Stimulated activated CD8-positive, alpha-beta memory T cell treated with anti-CD3 and anti-CD28 coated beads, Interleukin-2, amount 100 ng/mL, for 48 hours (primary cell): ENCODE measurements at regions not wholly inside any gene's neighbourhood (a gene's known extent, or its start where the extent isn't known, plus 50 kb on each side); places are given as distances from the start of the nearest gene placed in this dataset.
"Not testable (repeated sequence)": the region's sequence is repeated elsewhere in the genome, so short reads cannot be mapped to it uniquely, and the experiment has no call there.

ENCODE experiments used
- DNase-seq, 2 donors: peaks; one replicate each; pipeline ENCODE4 v3.0.0-alpha.2; 2020; ENCODE audit warnings: low read depth in 2 of 2

DNA sequence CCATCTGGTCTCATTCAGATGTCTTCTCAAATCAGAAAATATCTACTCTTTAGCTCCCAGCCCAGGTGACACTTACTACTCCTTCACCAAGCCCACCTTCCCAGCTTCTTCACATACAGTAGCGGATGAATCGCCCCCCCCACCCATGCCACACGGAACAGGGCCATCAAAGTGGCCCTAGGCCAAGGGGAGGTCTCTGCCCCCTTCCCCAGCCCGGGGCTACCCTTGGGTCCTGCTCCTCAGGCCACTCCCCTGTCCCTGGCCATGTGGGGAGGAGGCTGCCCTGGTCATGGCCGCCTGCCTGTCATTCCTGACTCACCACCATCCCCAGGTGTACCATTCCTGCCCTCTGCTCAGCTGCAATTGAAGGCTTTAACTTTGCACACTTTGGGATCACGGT is 142.8 kb downstream of the NECTIN1 start:
- DNase-seq: no peak

DNA sequence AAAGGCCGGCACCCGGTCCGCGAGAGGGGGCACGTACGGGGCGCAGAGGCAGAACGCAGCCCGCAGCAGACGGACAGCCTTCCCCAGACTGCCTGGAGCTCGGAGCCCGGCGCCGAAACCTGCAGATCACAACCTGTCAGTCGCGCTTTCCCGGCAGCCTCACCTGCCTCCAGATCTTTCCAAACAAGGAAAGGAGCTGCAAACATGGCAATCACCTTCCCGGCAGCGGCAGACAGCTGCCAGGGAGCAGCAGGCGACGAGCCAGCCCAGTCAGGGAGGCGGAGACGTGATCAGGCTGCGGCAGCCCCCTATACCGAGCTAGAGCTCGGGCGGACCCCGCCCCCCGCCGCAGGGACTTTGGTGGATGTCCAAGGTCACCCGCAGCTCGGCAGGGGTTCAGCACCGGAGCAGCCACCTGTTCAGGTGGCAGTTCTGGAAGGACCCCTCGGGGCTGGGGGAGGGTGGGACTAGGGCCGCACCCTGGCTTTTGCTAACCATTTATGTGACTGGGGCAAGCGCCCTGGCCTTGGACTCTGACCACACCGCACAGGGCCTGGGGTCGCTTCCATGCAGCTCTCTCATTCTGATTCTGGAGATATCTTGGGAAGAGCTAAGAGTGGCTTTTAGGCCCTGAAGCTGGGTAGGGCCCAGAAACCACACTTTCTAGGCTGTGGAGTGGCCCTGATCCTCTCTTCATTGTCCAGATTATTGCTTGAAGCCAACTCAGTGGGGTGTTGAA is 143.8 kb downstream of the NECTIN1 start:
- DNase-seq: no peak

- no peak for DNase-seq
These were observed 144.6 kb downstream of the NECTIN1 start for GRCh38 chr11:119584193-119585042.

DNA sequence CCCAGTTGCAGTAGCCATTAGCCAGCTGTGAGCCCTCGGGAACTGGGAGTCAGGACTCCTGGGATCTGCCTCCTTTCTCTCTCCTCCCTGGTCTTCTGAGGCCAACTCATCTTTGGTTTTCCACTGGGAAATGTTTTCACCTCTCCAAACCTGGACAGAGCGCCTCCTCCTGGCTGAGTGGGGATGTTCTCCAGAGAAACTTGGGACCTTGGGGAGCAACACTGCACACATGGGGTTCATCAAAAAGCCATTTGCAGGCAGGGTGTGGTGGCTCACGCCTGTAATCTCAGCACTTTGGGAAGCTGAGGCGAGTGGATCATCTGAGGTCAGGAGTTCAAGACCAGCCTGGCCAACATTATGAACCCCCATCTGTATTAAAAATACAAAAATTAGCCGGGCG is 145.4 kb downstream of the NECTIN1 start:
- DNase-seq: no peak

GRCh38 chr11:119581396-119581795 is 147.6 kb downstream of the NECTIN1 start:
- DNase-seq: not testable (repeated sequence)

- no peak for DNase-seq
These were observed 148.2 kb downstream of the NECTIN1 start for GRCh38 chr11:119580751-119581150.

DNA sequence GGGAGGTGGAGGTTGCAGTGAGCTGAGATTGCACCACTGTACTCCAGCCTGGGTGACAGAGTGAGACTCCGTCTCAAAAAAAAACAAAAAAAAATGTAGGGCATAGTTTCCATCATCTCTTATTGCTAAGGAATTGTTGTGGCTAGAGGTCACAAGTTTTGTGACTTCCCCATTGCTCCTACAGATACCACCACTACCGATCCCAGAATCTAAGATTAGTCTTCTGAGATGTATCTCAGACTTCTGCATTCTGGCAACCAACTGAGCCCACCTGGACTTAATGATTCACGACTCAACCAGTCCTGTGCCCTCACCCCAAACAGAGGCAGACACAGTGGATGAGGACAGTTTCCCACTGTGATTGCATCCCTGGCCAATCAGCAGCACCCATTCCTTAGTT is 148.9 kb downstream of the NECTIN1 start:
- DNase-seq: no peak

DNA sequence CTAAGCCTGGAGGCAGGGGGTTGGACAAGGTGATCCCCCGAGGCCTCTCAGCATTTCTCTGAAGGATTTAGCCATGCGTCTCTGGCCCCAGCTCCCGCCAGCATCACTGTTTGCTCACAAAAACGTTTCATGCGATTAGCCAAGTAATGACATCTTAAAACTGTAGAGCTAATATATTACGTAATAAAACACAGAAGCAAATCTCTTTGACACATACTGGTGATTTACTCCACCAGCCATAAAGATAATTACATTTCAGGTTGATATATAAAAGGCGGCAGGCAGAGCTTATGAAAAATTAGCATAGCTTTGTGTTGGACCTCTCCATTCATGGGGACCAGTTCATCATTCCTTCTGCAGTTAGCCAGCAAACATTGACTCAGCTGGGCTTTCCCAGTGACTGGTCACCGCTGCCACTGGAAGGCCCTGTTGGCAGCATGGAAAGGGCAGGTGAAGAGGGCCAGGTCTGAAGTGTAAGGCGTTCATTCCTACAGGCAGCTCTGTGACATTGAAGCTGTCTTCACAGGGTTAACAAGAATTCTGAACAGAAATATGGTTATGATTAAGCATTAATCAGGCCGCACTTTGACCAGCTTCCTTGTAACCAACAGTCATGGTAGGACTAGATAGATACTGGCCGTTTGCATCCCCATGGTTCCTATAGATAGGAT is 150.3 kb downstream of the NECTIN1 start:
- DNase-seq: no peak

GRCh38 chr11:119573858-119574257 is 150.9 kb upstream of the THY1 start:
- DNase-seq: no peak

DNA sequence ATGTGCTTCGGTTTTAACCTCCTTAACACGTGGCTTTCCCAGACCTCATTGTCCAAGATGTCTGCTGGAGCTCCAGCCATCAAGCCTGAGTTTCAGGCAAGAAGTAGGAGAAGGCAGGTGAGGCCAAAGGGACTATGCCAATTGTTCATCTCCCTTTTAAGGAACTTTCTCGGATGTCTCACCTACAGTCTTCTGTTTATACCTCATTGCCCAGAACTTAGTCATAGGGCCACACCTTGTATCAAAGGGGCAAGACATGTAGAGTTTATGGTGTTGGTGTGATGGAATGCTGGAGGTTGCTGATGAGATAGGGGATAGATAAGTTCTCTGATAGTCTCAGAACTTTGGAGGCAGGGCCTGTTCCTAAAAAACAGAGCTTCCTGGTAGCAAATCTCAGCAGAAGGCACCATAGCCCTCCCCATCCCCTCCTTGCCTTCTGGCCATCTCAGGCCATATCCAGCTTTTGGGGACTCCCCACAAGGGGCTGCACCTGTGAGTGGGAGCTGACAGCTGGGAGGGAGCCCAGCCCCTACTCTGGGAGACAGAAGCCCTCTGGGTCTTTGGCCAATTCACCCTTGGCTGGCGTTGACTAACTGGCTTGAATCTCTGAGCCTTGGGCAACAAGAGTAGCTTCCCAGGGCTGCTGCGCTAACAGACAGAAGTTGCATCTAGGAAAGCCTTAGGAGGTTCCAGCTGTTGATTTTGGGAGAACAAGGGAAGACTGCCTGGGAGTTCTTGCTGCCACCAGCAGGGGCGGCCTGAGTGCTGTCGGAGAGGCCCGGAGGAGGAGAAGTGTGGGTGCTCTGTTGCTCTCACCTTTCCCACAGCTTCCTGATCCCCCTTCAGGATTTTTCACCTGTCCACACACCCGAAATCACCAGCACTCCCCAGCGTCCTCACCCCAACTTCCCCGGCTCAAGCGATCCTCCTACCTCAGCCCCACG is 149.8 kb upstream of the THY1 start:
- DNase-seq: no peak

GRCh38 chr11:119571311-119571710 is 148.3 kb upstream of the THY1 start:
- DNase-seq: no peak

DNA sequence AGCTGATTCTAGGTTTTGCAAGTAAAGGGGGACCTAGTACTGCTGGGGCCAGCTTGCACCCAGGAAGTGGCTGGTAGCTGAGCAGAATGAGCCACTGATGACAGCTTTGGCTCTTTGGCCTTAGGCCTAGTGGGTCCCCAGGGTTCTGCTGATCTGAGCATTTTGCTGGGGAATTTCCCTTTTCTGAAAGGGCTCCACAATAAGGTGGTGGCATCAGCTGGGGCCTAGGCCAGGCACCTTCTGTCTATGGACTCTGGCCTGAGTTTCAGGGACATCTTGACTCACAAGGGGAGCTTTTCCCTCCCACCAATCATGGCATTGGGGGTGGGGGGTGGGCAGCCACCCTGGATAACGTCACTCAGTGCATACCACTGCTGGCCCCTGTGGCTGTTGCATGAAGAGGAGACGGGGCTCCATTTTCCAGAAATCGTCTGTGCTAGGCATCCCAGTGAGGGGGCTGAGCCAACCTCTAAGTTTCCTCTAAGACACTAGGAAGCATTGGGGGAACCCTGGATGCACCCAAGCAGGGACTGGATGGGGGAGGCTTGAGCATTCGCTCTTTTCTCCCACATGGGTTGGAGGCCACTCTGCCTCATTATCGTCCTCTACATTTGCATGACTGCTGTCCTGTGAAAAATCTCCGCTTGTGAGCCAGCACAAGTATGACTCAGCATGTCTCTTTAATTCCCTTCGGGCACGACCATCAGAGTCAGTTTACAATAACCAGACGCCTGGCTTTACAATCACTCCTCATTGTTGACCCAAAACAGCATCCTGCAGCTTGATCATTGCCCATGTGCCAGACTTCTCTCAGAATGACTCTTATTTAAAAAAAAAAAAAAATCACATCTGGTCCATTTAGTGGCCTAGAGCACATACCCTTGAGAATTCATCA is 145.0 kb upstream of the THY1 start:
- no peak for DNase-seq

DNA sequence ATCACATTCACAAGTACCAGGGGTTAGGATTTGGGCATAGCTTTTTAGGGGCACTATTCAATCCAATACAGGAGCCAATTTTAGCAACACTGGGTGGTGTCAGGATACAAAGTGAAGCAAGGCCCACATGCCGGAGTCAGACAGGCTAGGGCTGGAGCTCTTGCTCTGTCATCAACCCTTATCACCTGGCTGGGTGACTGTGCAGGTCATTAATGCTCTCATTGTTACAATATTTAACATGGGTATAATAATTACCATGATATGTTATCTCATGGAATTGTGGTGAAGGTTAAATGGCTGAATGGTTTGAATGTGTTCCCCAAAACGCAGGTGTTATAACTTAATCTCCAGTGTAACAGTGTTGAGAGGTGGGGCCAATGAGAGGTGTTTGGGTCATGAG is 143.3 kb upstream of the THY1 start:
- no peak for DNase-seq

DNA sequence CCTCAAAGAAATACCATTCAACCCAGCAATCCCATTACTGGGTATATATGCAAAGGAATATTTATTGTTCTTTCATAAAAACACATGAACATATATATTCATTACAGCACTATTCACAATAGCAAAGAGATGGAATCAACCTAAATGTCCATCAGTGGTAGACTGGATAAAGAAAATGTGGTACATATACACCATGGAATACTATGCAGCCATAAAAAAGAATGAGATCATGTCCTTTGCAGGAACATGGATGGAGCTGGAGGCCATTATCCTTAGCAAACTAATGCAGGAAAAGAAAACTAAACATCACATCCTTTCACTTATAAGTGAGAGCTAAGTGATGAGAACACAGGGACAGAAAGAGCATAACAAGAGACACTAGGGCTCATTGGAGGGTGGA is 142.7 kb upstream of the THY1 start:
- DNase-seq: not testable (repeated sequence)

DNA sequence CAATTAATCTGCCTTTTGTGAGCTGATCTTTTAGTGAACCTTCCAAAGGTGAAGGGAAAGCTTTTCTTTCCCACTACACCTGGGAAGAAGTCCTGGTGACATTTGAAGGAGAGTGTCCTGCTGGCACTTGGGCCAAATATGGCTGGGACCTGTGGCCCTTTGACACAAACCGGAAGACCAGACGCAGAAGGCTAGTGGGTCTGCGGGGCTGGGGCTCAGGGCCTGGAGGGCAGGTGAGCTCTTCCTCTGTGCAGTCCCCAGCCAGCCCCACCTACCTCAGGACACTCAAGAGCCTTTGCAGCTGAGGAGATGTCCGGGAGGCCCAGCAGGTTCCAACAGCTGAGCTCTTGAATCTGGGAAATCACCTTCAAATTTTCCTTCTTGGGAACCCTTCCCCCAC is 138.0 kb upstream of the THY1 start:
- DNase-seq: no peak

DNA sequence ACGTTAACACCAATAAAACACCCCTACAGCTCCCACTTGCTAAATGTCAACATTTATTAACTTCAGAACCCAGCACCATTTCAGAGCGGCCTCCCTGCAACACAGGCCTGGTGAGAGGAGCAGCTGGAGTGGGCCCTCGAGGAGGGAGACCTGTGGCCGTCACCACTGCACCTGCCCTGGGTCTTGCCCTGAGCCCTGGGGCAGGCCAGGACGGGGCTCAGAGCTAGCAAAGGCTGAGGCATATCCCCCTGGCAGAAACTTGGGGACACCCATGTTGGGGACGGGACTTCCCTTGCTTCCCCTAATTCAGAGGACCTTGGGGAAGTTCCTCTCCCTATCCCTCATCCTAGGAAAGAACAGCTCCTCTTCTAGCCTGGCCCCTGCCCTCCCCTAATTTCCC is 137.3 kb upstream of the THY1 start:
- DNase-seq: no peak

- no peak for DNase-seq
These were observed 129.1 kb upstream of the THY1 start for GRCh38 chr11:119552106-119552485.

GRCh38 chr11:119551420-119552105 is 128.6 kb upstream of the THY1 start:
- DNase-seq: no peak

GRCh38 chr11:119550053-119550752 is 127.2 kb upstream of the THY1 start:
- no peak for DNase-seq
